ENCODE measurements at regions not wholly inside any gene's neighbourhood (a gene's known extent, or its start where the extent isn't known, plus 50 kb on each side); places are given as distances from the start of the nearest gene placed in this dataset.
"Not testable (repeated sequence)": the region's sequence is repeated elsewhere in the genome, so short reads cannot be mapped to it uniquely, and the experiment has no call there.

DNA sequence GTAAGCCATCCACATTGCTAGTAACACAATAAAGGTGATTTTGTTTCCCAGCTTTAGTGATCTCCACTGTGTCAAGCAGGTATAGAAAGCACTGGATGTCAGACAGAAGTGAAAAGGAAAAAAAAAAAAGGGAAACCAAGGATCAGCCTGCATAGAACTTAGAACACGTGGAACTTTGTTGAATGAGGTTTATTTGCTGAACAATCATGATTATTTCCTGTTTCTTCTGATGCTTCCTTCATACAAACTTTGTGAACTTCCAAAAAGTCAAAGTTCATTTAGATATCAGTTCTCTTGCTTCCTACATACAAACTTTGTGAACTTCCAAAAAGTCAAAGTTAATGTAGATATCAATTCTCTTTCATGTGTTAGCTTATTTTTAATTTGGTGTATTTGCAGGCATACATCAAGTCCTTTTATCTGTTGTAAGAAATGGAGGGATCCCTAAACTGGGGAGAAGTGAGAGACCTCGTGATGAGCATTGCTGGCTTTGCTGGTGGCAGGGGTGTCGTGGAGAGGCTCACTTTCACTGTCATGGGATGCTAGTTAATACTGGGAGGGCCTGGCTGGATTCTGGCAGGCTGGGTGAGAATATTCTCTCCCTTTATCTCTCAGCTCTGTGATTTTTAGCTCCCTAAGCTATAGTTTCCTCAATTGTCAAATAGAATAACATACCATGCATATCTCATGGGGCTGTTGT is 298.4 kb downstream of the INHBA start:
- no peaks in the 10 kb centered on the region for H3K4me1 ChIP-seq
- no peak for ATAC-seq
- H3K4me3 ChIP-seq = no peak overlapping the region
- no peak overlapping the region for H3K27ac ChIP-seq
- no peaks in the 10 kb centered on the region for H3K9me3 ChIP-seq
- intact Hi-C loops (cut with DNase I) = no loop called here
- H3K36me3 ChIP-seq = no peaks in the 10 kb centered on the region
- H3K27me3 ChIP-seq = no peaks in the 10 kb centered on the region
- DNase-seq = no peak
- TF ChIP-seq, protein P1, sequence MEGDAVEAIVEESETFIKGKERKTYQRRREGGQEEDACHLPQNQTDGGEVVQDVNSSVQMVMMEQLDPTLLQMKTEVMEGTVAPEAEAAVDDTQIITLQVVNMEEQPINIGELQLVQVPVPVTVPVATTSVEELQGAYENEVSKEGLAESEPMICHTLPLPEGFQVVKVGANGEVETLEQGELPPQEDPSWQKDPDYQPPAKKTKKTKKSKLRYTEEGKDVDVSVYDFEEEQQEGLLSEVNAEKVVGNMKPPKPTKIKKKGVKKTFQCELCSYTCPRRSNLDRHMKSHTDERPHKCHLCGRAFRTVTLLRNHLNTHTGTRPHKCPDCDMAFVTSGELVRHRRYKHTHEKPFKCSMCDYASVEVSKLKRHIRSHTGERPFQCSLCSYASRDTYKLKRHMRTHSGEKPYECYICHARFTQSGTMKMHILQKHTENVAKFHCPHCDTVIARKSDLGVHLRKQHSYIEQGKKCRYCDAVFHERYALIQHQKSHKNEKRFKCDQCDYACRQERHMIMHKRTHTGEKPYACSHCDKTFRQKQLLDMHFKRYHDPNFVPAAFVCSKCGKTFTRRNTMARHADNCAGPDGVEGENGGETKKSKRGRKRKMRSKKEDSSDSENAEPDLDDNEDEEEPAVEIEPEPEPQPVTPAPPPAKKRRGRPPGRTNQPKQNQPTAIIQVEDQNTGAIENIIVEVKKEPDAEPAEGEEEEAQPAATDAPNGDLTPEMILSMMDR (IDR thresholded peaks at IDR 0.05) = no peak

DNA sequence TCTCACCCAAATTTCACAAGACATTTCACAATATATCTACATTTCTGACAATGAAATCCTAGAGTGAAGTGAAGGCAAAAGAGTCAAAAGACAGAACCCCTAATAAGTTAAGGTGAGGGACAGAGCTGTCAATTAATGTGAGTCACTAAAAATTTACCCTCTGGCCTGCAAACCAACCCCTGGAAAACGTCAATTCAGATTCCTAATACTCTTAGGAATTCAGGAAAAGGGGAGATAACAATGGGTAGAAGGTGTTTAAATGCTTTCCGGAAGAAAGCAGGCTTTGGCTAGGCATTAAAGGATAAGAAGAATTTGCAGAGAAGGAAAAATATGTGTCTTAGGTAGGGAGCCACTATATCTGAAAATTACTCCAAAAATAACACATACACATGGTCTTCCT is 299.6 kb downstream of the INHBA start:
- DNase-seq = no peak
- no peak for ATAC-seq
- TF ChIP-seq, protein P1 (IDR thresholded peaks at IDR 0.05) = no peak
- no peak overlapping the region for H3K27ac ChIP-seq
- intact Hi-C loops (cut with DNase I) = no loop called here
- no peaks in the 10 kb centered on the region for H3K27me3 ChIP-seq
- H3K36me3 ChIP-seq = no peaks in the 10 kb centered on the region
- H3K4me3 ChIP-seq = no peak overlapping the region
- H3K4me1 ChIP-seq = no peaks in the 10 kb centered on the region
- no peaks in the 10 kb centered on the region for H3K9me3 ChIP-seq

DNA sequence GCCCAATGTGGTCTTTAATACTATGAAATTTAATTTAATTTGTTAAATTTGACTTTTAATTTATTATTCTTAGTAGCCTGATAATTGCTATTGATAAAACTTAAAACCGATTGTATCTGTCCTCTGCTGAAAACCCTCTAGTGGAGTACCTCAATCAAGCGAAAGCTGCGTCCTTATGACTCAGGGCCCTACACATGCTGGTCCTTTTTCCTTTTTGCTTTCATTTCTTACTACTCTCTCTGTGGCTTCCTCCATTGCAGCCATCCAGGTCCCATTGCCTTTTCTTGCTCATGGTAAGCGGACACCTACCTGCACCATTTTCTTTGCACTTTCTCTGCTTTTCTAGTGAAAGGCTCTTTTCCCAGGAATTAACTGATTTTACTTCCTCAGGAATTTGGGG is 301.1 kb downstream of the INHBA start:
- no peaks in the 10 kb centered on the region for H3K36me3 ChIP-seq
- TF ChIP-seq, protein P1 (IDR thresholded peaks at IDR 0.05) = no peak
- intact Hi-C loops (cut with DNase I) = no loop called here
- H3K27me3 ChIP-seq = no peaks in the 10 kb centered on the region
- DNase-seq (no peak), ATAC-seq (no peak)
- no peak overlapping the region for H3K27ac ChIP-seq
- H3K4me3 ChIP-seq = no peak overlapping the region
- no peaks in the 10 kb centered on the region for H3K9me3 ChIP-seq
- no peaks in the 10 kb centered on the region for H3K4me1 ChIP-seq

- no peak overlapping the region for H3K27ac ChIP-seq
- ATAC-seq (no peak), DNase-seq (no peak)
- intact Hi-C loops (cut with DNase I) = no loop called here
- H3K4me3 ChIP-seq = no peak overlapping the region
- no peaks in the 10 kb centered on the region for H3K36me3 ChIP-seq
- no peaks in the 10 kb centered on the region for H3K4me1 ChIP-seq
- TF ChIP-seq, protein P1 (IDR thresholded peaks at IDR 0.05) = no peak
- no peaks in the 10 kb centered on the region for H3K9me3 ChIP-seq
- H3K27me3 ChIP-seq = no peaks in the 10 kb centered on the region
Measured at GRCh38 chr7:41399171-41399570, 303.7 kb downstream of the INHBA start.

- no peaks in the 10 kb centered on the region for H3K9me3 ChIP-seq
- no peak overlapping the region for H3K4me3 ChIP-seq
- ATAC-seq (no peak), DNase-seq (no peak)
- TF ChIP-seq, protein P1 (IDR thresholded peaks at IDR 0.05) = no peak
- H3K27me3 ChIP-seq = no peaks in the 10 kb centered on the region
- intact Hi-C loops (cut with DNase I) = no loop called here
- H3K36me3 ChIP-seq = no peaks in the 10 kb centered on the region
- H3K4me1 ChIP-seq = no peaks in the 10 kb centered on the region
- no peak overlapping the region for H3K27ac ChIP-seq
Measured at GRCh38 chr7:41391818-41392217, 311.1 kb downstream of the INHBA start.

- H3K27ac ChIP-seq; ATAC-seq; H3K36me3 ChIP-seq; H3K4me3 ChIP-seq; H3K4me1 ChIP-seq; DNase-seq; H3K9me3 ChIP-seq; H3K27me3 ChIP-seq; intact Hi-C loops (cut with DNase I): not testable (repeated sequence)
Measured at GRCh38 chr7:41388933-41389332, 314.0 kb downstream of the INHBA start.
